GM23248 (cell line): ENCODE measurements at regions not wholly inside any gene's neighbourhood (a gene's known extent, or its start where the extent isn't known, plus 50 kb on each side); places are given as distances from the start of the nearest gene placed in this dataset.
"Not testable (repeated sequence)": the region's sequence is repeated elsewhere in the genome, so short reads cannot be mapped to it uniquely, and the experiment has no call there.

Experiments
- EZH2 ChIP-seq: fragments of 200-600 bp; sonication (generic); IDR thresholded peaks from 2 replicates; pipeline ENCODE4 v1.6.1; 2018; ENCODE audit warnings: antibody characterized with exemption, mild to moderate bottlenecking; ENCODE audit not compliant: insufficient read depth, poor library complexity, severe bottlenecking
- EZH2phosphoT487 ChIP-seq: fragments of 200-600 bp; sonication (generic); IDR thresholded peaks from 2 replicates; pipeline ENCODE4 v1.6.1; 2018; ENCODE audit warnings: antibody characterized with exemption, moderate library complexity, mild to moderate bottlenecking, low read depth; ENCODE audit not compliant: insufficient read depth

DNA sequence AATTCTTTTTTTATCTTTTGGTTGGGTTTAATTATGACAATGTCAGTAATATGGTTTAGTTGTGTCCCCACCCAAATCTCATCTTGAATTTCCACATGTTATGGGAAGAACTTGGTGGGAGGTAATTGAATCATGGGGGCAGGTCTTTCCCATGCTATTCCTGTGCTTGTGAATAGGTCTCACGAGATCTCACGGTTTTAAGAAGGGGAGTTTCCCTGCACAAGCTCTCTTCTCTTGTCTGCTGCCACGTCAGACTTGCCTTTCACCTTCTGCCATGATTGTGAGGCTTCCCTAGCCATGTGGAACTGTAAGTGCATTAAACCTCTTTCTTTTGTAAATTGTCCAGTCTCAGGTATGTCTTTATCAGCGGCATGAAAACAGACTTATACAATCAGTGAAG is 61.7 kb upstream of the IFNE start:
- not testable (repeated sequence) for TF ChIP-seq EZH2phosphoT487, EZH2
